Stimulated activated CD4-positive, alpha-beta T cell treated with anti-CD3 and anti-CD28 coated beads, Interleukin-15, amount 100 ng/mL, for 1 hour (primary cell): ENCODE measurements at regions not wholly inside any gene's neighbourhood (a gene's known extent, or its start where the extent isn't known, plus 50 kb on each side); places are given as distances from the start of the nearest gene placed in this dataset.
"Not testable (repeated sequence)": the region's sequence is repeated elsewhere in the genome, so short reads cannot be mapped to it uniquely, and the experiment has no call there.

Experiments
- DNase-seq, 2 donors: peaks; one replicate each; pipeline ENCODE4 v3.0.0-alpha.2; 2020; ENCODE audit warnings: low read depth in 1 of 2, low spot score in 1 of 2

GRCh38 chr6:154629127-154629526 lies 104.1 kb upstream of the SCAF8 start:
- DNase-seq = no peak

GRCh38 chr6:154632119-154632518 lies 101.1 kb upstream of the SCAF8 start:
- DNase-seq = no peak

- DNase-seq = no peak
Measured at GRCh38 chr6:154637392-154637791, 95.8 kb upstream of the SCAF8 start.

GRCh38 chr6:154638369-154638768 lies 94.8 kb upstream of the SCAF8 start:
- DNase-seq = no peak

GRCh38 chr6:154639196-154639595 lies 94.0 kb upstream of the SCAF8 start:
- DNase-seq = not testable (repeated sequence)

- no peak for DNase-seq
Measured at GRCh38 chr6:154648188-154648887, 84.9 kb upstream of the SCAF8 start.

GRCh38 chr6:154648888-154649205 lies 84.4 kb upstream of the SCAF8 start:
- no peak for DNase-seq

- DNase-seq = no peak
Measured at GRCh38 chr6:154649721-154650120, 83.5 kb upstream of the SCAF8 start.

- no peak for DNase-seq
Measured at GRCh38 chr6:154650351-154650750, 82.9 kb upstream of the SCAF8 start.

- DNase-seq = no peak
Measured at GRCh38 chr6:154651656-154652055, 81.6 kb upstream of the SCAF8 start.

- DNase-seq = no peak
Measured at GRCh38 chr6:154653385-154653784, 79.8 kb upstream of the SCAF8 start.

- DNase-seq = no peak
Measured at GRCh38 chr6:154653853-154654252, 79.4 kb upstream of the SCAF8 start.

- no peak for DNase-seq
Measured at GRCh38 chr6:154656660-154657059, 76.6 kb upstream of the SCAF8 start.

GRCh38 chr6:154661768-154662167 lies 71.4 kb upstream of the SCAF8 start:
- no peak for DNase-seq

- DNase-seq = no peak
Measured at GRCh38 chr6:154664287-154664686, 68.9 kb upstream of the SCAF8 start.

GRCh38 chr6:154668156-154668555 lies 65.1 kb upstream of the SCAF8 start:
- no peak for DNase-seq

- no peak for DNase-seq
Measured at GRCh38 chr6:154672086-154672485, 61.1 kb upstream of the SCAF8 start.

GRCh38 chr6:154673919-154674318 lies 59.3 kb upstream of the SCAF8 start:
- DNase-seq = no peak

- DNase-seq = peak; percentile 69 to 71
Measured at GRCh38 chr6:154675602-154676088, 57.6 kb upstream of the SCAF8 start.

- DNase-seq = no peak
Measured at GRCh38 chr6:154682633-154683125, 50.5 kb upstream of the SCAF8 start.
